ENCODE measurements at regions not wholly inside any gene's neighbourhood (a gene's known extent, or its start where the extent isn't known, plus 50 kb on each side); places are given as distances from the start of the nearest gene placed in this dataset.

- Histone ChIP-seq H3K4me3 (ENCODE audit: low read depth in 2 of 2, low read length in 1 of 2) (no peak overlapping the region), H3K4me2 (no peak overlapping the region), H3K79me2 (ENCODE audit: insufficient read depth) (no peaks in the 10 kb centered on the region), H3K27ac (ENCODE audit: low read depth in 2 of 2, low read length in 1 of 2) (no peak overlapping the region), H2AFZ (ENCODE audit: low read depth) (no peak overlapping the region), H3K9me2 (no peaks in the 10 kb centered on the region), H3K4me1 (ENCODE audit: control insufficient read depth in 1 of 2, insufficient read depth in 2 of 2, low read depth in 1 of 2, low read length in 1 of 2) (no peaks in the 10 kb centered on the region), H4K20me1 (ENCODE audit: insufficient read depth) (no peaks in the 10 kb centered on the region), H3K36me3 (replicated peaks in 1 of 2; ENCODE audit: control insufficient read depth in 1 of 2, insufficient read depth in 2 of 2, low read length in 1 of 2) (no peaks in the 10 kb centered on the region), H3K9me3 (no peaks in the 10 kb centered on the region; the same call in 1 of the 2 replicates), H3K9ac (no peak overlapping the region), H3F3A (replicated peaks; ENCODE audit: insufficient read depth) (no peaks in the 10 kb centered on the region), H3K27me3 (ENCODE audit: insufficient read depth) (no peaks in the 10 kb centered on the region)
- 22% methylated on average over 3 of the region's 3 CpGs for WGBS (ENCODE audit: low lambda C conversion rate)
- DNase-seq: no peak
- ChIA-PET POLR2A (no interaction called here), CTCF (no interaction called here)
- no peak for TF ChIP-seq SMC3 (IDR thresholded peaks at IDR 0.05; ENCODE audit: low read depth, low read length)
These were observed 772.6 kb upstream of the FAM98A start for GRCh38 chr2:34371711-34372110.

GRCh38 chr2:34368304-34368703 lies 769.2 kb upstream of the FAM98A start:
- Histone ChIP-seq H2AFZ (ENCODE audit: low read depth) (no peak overlapping the region), H4K20me1 (ENCODE audit: insufficient read depth) (no peaks in the 10 kb centered on the region), H3K4me2 (no peak overlapping the region), H3K4me3 (ENCODE audit: low read depth in 2 of 2, low read length in 1 of 2) (no peak overlapping the region), H3K79me2 (ENCODE audit: insufficient read depth) (no peaks in the 10 kb centered on the region), H3K27me3 (ENCODE audit: insufficient read depth) (no peaks in the 10 kb centered on the region), H3K36me3 (replicated peaks in 1 of 2; ENCODE audit: control insufficient read depth in 1 of 2, insufficient read depth in 2 of 2, low read length in 1 of 2) (no peaks in the 10 kb centered on the region), H3K9ac (no peak overlapping the region), H3F3A (replicated peaks; ENCODE audit: insufficient read depth) (no peaks in the 10 kb centered on the region), H3K9me2 (no peaks in the 10 kb centered on the region), H3K4me1 (ENCODE audit: control insufficient read depth in 1 of 2, insufficient read depth in 2 of 2, low read depth in 1 of 2, low read length in 1 of 2) (no peaks in the 10 kb centered on the region), H3K27ac (ENCODE audit: low read depth in 2 of 2, low read length in 1 of 2) (no peak overlapping the region), H3K9me3 (no peaks in the 10 kb centered on the region)
- CTCF ChIA-PET: no interaction called here
- POLR2A ChIA-PET: no interaction called here
- 0% methylated on average over 1 of the region's 1 CpG for WGBS (ENCODE audit: low lambda C conversion rate)
- no peak for DNase-seq
- no peak for TF ChIP-seq JUND (IDR thresholded peaks at IDR 0.05)
- TF ChIP-seq FOXJ3 (CRISPR knock-in tag; IDR thresholded peaks at IDR 0.05): no peak
- TF ChIP-seq NRF1 (IDR thresholded peaks at IDR 0.05; ENCODE audit: low read depth, low read length): no peak
- TF ChIP-seq POLR2AphosphoS5 (IDR thresholded peaks at IDR 0.05; ENCODE audit: low read depth, low read length): no peak
- TF ChIP-seq FOXM1 (IDR thresholded peaks at IDR 0.05; ENCODE audit: low read depth): no peak
- no peak for TF ChIP-seq TCF12 (IDR thresholded peaks at IDR 0.05)
- TF ChIP-seq FOSL2 (IDR thresholded peaks at IDR 0.05; ENCODE audit: borderline replicate concordance, low read depth): no peak
- no peak for TF ChIP-seq REST (IDR thresholded peaks at IDR 0.05; ENCODE audit: low read depth, low read length)
- no peak for TF ChIP-seq SIN3A (IDR thresholded peaks at IDR 0.05; ENCODE audit: borderline replicate concordance, low read depth, low read length)
- no peak for TF ChIP-seq RAD21 (IDR thresholded peaks at IDR 0.05; ENCODE audit: low read length)
- TF ChIP-seq EP300 (IDR thresholded peaks at IDR 0.05; ENCODE audit: borderline replicate concordance in 1 of 2, low read depth in 1 of 2, low read length in 1 of 2): no peak
- TF ChIP-seq CHD2 (IDR thresholded peaks at IDR 0.05; ENCODE audit: low read length, partially characterized antibody): no peak
- no peak for TF ChIP-seq ELF1 (IDR thresholded peaks at IDR 0.05)
- TF ChIP-seq EZH2phosphoT487 (IDR thresholded peaks at IDR 0.05; ENCODE audit: borderline replicate concordance, low read depth): no peak

Measured in SK-N-SH (cell line).